ENCODE measurements at regions not wholly inside any gene's neighbourhood (a gene's known extent, or its start where the extent isn't known, plus 50 kb on each side); places are given as distances from the start of the nearest gene placed in this dataset.
"Not testable (repeated sequence)": the region's sequence is repeated elsewhere in the genome, so short reads cannot be mapped to it uniquely, and the experiment has no call there.

GRCh38 chr7:58085444-58085843, 635.5 kb downstream of the ZNF716 start:
- WGBS (ENCODE audit: insufficient coverage, low coverage, low lambda C conversion rate, missing lambda C conversion rate) = 45% methylated on average over 3 of the region's 3 CpGs
- H3K36me3 ChIP-seq; intact Hi-C loops (cut with DNase I); H3K27me3 ChIP-seq; H3K4me1 ChIP-seq; H3K4me3 ChIP-seq; H3K27ac ChIP-seq; H3K9me3 ChIP-seq; DNase-seq; ATAC-seq: not testable (repeated sequence)

DNA sequence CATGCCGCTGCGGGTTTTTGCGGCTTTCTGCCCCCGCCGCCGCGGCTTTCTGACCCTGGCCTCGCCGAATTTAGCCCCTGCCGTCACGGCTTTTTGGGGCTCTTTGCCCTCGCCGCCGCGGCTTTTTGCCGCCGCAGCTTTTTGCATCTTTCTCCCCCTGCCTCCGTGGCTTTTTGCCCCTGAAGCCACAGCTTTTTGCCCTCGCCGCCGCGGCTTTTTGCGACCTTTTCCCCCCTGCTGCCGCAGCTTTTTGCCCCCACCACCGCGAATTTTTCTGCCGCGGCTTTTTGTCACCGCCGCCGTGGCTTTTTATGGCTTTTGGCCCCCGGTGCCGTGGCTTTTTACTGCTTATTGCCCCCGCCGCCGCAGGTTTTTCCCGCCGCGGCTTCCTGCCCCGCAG, 636.5 kb downstream of the ZNF716 start:
- no peak overlapping the region for H3K4me3 ChIP-seq
- intact Hi-C loops (cut with DNase I) = no loop called here
- no peaks in the 10 kb centered on the region for H3K4me1 ChIP-seq
- H3K27ac ChIP-seq = no peak overlapping the region
- TF ChIP-seq, protein P1, sequence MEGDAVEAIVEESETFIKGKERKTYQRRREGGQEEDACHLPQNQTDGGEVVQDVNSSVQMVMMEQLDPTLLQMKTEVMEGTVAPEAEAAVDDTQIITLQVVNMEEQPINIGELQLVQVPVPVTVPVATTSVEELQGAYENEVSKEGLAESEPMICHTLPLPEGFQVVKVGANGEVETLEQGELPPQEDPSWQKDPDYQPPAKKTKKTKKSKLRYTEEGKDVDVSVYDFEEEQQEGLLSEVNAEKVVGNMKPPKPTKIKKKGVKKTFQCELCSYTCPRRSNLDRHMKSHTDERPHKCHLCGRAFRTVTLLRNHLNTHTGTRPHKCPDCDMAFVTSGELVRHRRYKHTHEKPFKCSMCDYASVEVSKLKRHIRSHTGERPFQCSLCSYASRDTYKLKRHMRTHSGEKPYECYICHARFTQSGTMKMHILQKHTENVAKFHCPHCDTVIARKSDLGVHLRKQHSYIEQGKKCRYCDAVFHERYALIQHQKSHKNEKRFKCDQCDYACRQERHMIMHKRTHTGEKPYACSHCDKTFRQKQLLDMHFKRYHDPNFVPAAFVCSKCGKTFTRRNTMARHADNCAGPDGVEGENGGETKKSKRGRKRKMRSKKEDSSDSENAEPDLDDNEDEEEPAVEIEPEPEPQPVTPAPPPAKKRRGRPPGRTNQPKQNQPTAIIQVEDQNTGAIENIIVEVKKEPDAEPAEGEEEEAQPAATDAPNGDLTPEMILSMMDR (IDR thresholded peaks at IDR 0.05) = no peak
- no peak for TF ChIP-seq POLR2A (IDR thresholded peaks at IDR 0.05)
- no peaks in the 10 kb centered on the region for H3K9me3 ChIP-seq
- no peaks in the 10 kb centered on the region for H3K36me3 ChIP-seq
- 73% methylated on average over 26 of the region's 40 CpGs for WGBS (ENCODE audit: insufficient coverage, low coverage, low lambda C conversion rate, missing lambda C conversion rate)
- H3K27me3 ChIP-seq = no peaks in the 10 kb centered on the region
- ATAC-seq (no peak), DNase-seq (peak in 1 of 3 donors; percentile 32)

GRCh38 chr7:58086871-58087535, 637.0 kb downstream of the ZNF716 start:
- Histone ChIP-seq H3K27ac (no peak overlapping the region), H3K9me3 (no peaks in the 10 kb centered on the region)
- DNase-seq = peak in 2 of 3 donors; percentile 29 to 53

GRCh38 chr7:58087536-58088190, 637.7 kb downstream of the ZNF716 start:
- H3K9me3 ChIP-seq = no peaks in the 10 kb centered on the region
- no peak for TF ChIP-seq POLR2A (IDR thresholded peaks at IDR 0.05)
- TF ChIP-seq, protein P1 (IDR thresholded peaks at IDR 0.05) = no peak
- ATAC-seq = no peak
- H3K4me3 ChIP-seq = no peak overlapping the region
- H3K4me1 ChIP-seq = no peaks in the 10 kb centered on the region
- no peak overlapping the region for H3K27ac ChIP-seq
- no peaks in the 10 kb centered on the region for H3K27me3 ChIP-seq
- peak in 1 of 3 donors; percentile 29 for DNase-seq
- WGBS (ENCODE audit: insufficient coverage, low coverage, low lambda C conversion rate, missing lambda C conversion rate) = 64% methylated on average over 33 of the region's 56 CpGs
- H3K36me3 ChIP-seq = no peaks in the 10 kb centered on the region
- intact Hi-C loops (cut with DNase I) = no loop called here

More at GRCh38 chr7:58086871-58087535, 637.0 kb downstream of the ZNF716 start:
- WGBS (ENCODE audit: insufficient coverage, low coverage, low lambda C conversion rate, missing lambda C conversion rate) = 67% methylated on average over 35 of the region's 65 CpGs
- H3K27me3 ChIP-seq = no peaks in the 10 kb centered on the region
- TF ChIP-seq, protein P1 (IDR thresholded peaks at IDR 0.05) = no peak
- no peak for TF ChIP-seq POLR2A (IDR thresholded peaks at IDR 0.05)
- H3K36me3 ChIP-seq = no peaks in the 10 kb centered on the region
- intact Hi-C loops (cut with DNase I) = no loop called here
- no peaks in the 10 kb centered on the region for H3K4me1 ChIP-seq
- H3K4me3 ChIP-seq = no peak overlapping the region
- ATAC-seq = no peak

DNA sequence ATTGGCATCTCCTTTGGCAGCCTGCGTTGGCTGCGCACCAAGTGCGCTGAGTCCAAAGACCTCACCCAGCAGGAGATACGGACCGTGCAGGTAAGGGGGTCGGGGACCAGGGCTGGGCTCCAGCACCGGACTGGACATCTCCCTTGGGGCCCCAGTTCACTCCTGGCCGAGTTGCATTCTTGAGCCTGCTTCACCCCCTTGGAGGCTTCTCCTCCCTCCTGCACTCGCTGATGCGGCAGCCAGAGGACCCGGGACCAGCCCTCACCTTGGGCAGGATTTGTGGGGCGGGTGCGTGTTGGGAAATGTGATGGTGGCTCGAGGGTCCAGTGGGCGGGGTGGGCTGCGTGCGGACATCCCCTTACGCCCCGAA, 638.2 kb downstream of the ZNF716 start:
- peak in 1 of 3 donors; percentile 45 for DNase-seq
- H3K36me3 ChIP-seq; ATAC-seq; H3K27me3 ChIP-seq; H3K4me3 ChIP-seq; H3K27ac ChIP-seq; H3K9me3 ChIP-seq; intact Hi-C loops (cut with DNase I); H3K4me1 ChIP-seq: not testable (repeated sequence)
- WGBS (ENCODE audit: insufficient coverage, low coverage, low lambda C conversion rate, missing lambda C conversion rate) = 76% methylated on average over 10 of the region's 19 CpGs

DNA sequence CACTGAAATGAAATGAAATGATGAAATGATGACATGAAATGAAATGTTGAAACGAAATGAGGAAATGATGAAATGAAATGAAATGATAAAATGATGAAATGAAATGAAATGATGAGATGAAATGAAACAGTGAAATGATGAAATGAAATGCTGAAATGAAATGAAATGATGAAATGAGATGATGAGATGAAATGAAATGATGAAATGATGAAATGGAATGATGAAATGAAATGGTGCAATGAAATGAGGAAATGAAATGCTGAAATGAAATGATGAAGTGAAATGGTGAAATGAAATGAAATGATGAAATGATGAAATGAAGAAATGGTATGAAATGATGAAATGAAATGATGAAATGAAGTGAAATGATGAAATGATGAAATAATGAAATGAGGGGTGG, 641.1 kb downstream of the ZNF716 start:
- H3K4me3 ChIP-seq; intact Hi-C loops (cut with DNase I); H3K27me3 ChIP-seq; H3K9me3 ChIP-seq; H3K36me3 ChIP-seq; H3K4me1 ChIP-seq; ATAC-seq; DNase-seq; H3K27ac ChIP-seq: not testable (repeated sequence)
- 0% methylated on average over 1 of the region's 1 CpG for WGBS (ENCODE audit: insufficient coverage, low coverage, low lambda C conversion rate, missing lambda C conversion rate)
